SK-N-SH (cell line): ENCODE measurements at regions not wholly inside any gene's neighbourhood (a gene's known extent, or its start where the extent isn't known, plus 50 kb on each side); places are given as distances from the start of the nearest gene placed in this dataset.

Experiments
- CTCF ChIA-PET: fragments of 300-600, 350-600 bp; formaldehyde crosslinking; extraction: SDS; loops from one replicate; lab custom pipeline; 2021; lab: Yijun Ruan, JAX
- POLR2A ChIA-PET: fragments of 350-600 bp; sonication (Branson Sonifier 250); formaldehyde crosslinking; extraction: SDS; loops from one replicate; lab custom pipeline; 2020; ENCODE audit warnings: antibody characterized with exemption, inconsistent platforms; lab: Yijun Ruan, JAX
- DNase-seq: peaks from one replicate; pipeline ENCODE4 v3.0.0; 2012
- H2AFZ ChIP-seq: fragments of 200-600 bp; sonication (generic); 2 replicates; pipeline ENCODE4 v1.8.1; 2016; ENCODE audit warnings: antibody characterized with exemption, mild to moderate bottlenecking, low read depth
- H3F3A ChIP-seq: fragments of 200-600 bp; sonication (generic); replicated peaks from 2 replicates; pipeline ENCODE3; 2016; ENCODE audit warnings: antibody characterized with exemption, mild to moderate bottlenecking; ENCODE audit not compliant: insufficient read depth
- H3K27ac ChIP-seq, 2 experiments: fragments of 200-500 bp in 1 of 2; fragments of 200-600 bp in 1 of 2; sonication (Bioruptor generic) in 1 of 2; sonication (generic), shearing (Covaris generic) in 1 of 2; 2 replicates each; pipeline versions ENCODE4 v1.5.1 to v1.6.1; 2014 to 2016; ENCODE audit warnings: low read depth in 2 of 2, inconsistent platforms in 1 of 2, low read length in 1 of 2, mild to moderate bottlenecking in 1 of 2, mixed read lengths in 1 of 2
- H3K27me3 ChIP-seq: fragments of 200-600 bp; sonication (generic), shearing (Covaris generic); 2 replicates; pipeline ENCODE4 v1.6.1; 2016; ENCODE audit warnings: mixed run types; ENCODE audit not compliant: insufficient read depth
- H3K36me3 ChIP-seq, 2 experiments: fragments of 200-500 bp in 1 of 2; fragments of 200-600 bp in 1 of 2; sonication (Bioruptor generic) in 1 of 2; sonication (generic) in 1 of 2; replicated peaks in 1 of 2; 2 replicates each; pipeline versions ENCODE3 to v1.5.1; 2014 to 2016; ENCODE audit warnings: low read length in 1 of 2, mild to moderate bottlenecking in 1 of 2; ENCODE audit not compliant: insufficient read depth in 2 of 2, control insufficient read depth in 1 of 2
- H3K4me1 ChIP-seq, 2 experiments: fragments of 200-500 bp in 1 of 2; fragments of 200-600 bp in 1 of 2; sonication (Bioruptor generic) in 1 of 2; sonication (generic), shearing (Covaris generic) in 1 of 2; 2 replicates each; pipeline versions ENCODE4 v1.5.1 to v1.6.1; 2014 to 2016; ENCODE audit warnings: low read depth in 1 of 2, low read length in 1 of 2, mixed run types in 1 of 2; ENCODE audit not compliant: insufficient read depth in 2 of 2, control insufficient read depth in 1 of 2
- H3K4me2 ChIP-seq: fragments of 200-600 bp; sonication (generic), shearing (Covaris generic); 2 replicates; pipeline ENCODE4 v1.6.1; 2017; ENCODE audit warnings: mixed run types
- H3K4me3 ChIP-seq, 2 experiments: fragments of 200-500 bp in 1 of 2; fragments of 200-600 bp in 1 of 2; sonication (Bioruptor generic) in 1 of 2; sonication (generic), shearing (Covaris generic) in 1 of 2; 2 replicates each; pipeline versions ENCODE4 v1.5.1 to v1.8.1; 2014 to 2016; ENCODE audit warnings: low read depth in 2 of 2, inconsistent platforms in 1 of 2, low read length in 1 of 2, mild to moderate bottlenecking in 1 of 2, mixed read lengths in 1 of 2, moderate library complexity in 1 of 2
- H3K79me2 ChIP-seq: fragments of 200-600 bp; sonication (generic); 2 replicates; pipeline ENCODE4 v1.8.1; 2017; ENCODE audit warnings: mild to moderate bottlenecking; ENCODE audit not compliant: insufficient read depth
- H3K9ac ChIP-seq: fragments of 200-600 bp; sonication (generic); 2 replicates; pipeline ENCODE4 v1.6.1; 2017; ENCODE audit warnings: mixed run types
- H3K9me2 ChIP-seq: fragments of 200-600 bp; sonication (generic); 2 replicates; pipeline ENCODE4 v1.6.1; 2017; ENCODE audit warnings: mixed run types
- H3K9me3 ChIP-seq: fragments of 200-600 bp; sonication (generic); 2 replicates; pipeline ENCODE4 v1.6.1; 2017; ENCODE audit warnings: mixed run types, mild to moderate bottlenecking, moderate library complexity
- H4K20me1 ChIP-seq: fragments of 200-600 bp; sonication (generic); 2 replicates; pipeline ENCODE4 v1.6.1; 2017; ENCODE audit warnings: mild to moderate bottlenecking, mixed run types; ENCODE audit not compliant: insufficient read depth
- CHD2 ChIP-seq: fragments of 150-350 bp; IDR thresholded peaks from 2 replicates; pipeline ENCODE4 v1.6.1; 2018; ENCODE audit warnings: low read length; ENCODE audit not compliant: partially characterized antibody
- ELF1 ChIP-seq: IDR thresholded peaks from 2 replicates; pipeline ENCODE4 v1.4.0; 2012
- EP300 ChIP-seq, 2 experiments: IDR thresholded peaks; 2 replicates each; pipeline versions ENCODE4 v1.4.0 to v1.6.1; 2012; ENCODE audit warnings: borderline replicate concordance in 1 of 2, low read depth in 1 of 2, low read length in 1 of 2
- EZH2phosphoT487 ChIP-seq: fragments of 200-600 bp; sonication (generic); IDR thresholded peaks from 2 replicates; pipeline ENCODE4 v1.6.1; 2017; ENCODE audit warnings: low read depth, mixed run types, mild to moderate bottlenecking, antibody characterized with exemption, moderate library complexity, borderline replicate concordance
- JUND ChIP-seq: IDR thresholded peaks from 2 replicates; pipeline ENCODE4 v1.4.0; 2012
- MEF2A ChIP-seq: IDR thresholded peaks from 2 replicates; pipeline ENCODE4 v1.4.0; 2012; ENCODE audit warnings: low read depth, borderline replicate concordance
- MXI1 ChIP-seq: IDR thresholded peaks from 2 replicates; pipeline ENCODE4 v1.6.1; 2012; ENCODE audit warnings: mild to moderate bottlenecking, low read depth, low read length, improper control_type of control experiment
- NFIC ChIP-seq: IDR thresholded peaks from 2 replicates; pipeline ENCODE4 v1.4.0; 2012; ENCODE audit warnings: borderline replicate concordance
- RXRA ChIP-seq: IDR thresholded peaks from 2 replicates; pipeline ENCODE4 v1.4.0; 2012; ENCODE audit warnings: low read depth, mild to moderate bottlenecking, borderline replicate concordance
- TAF1 ChIP-seq: IDR thresholded peaks from 2 replicates; pipeline ENCODE4 v1.6.1; 2012; ENCODE audit warnings: low read depth, mild to moderate bottlenecking, low read length, moderate library complexity, borderline replicate concordance
- TCF12 ChIP-seq: IDR thresholded peaks from 2 replicates; pipeline ENCODE4 v1.4.0; 2012
- WGBS: methylation state at CpG from one replicate; pipeline ENCODE4 v1.1.6; 2017; ENCODE audit warnings: low lambda C conversion rate; 5-methylcytosine and 5-hydroxymethylcytosine counted together
- TF ChIP-seq, protein P1 (sequence below): fragments of 150-350 bp; IDR thresholded peaks from 2 replicates; pipeline ENCODE4 v1.6.1; 2017; ENCODE audit warnings: antibody characterized with exemption, low read length, low read depth, borderline replicate concordance

DNA sequence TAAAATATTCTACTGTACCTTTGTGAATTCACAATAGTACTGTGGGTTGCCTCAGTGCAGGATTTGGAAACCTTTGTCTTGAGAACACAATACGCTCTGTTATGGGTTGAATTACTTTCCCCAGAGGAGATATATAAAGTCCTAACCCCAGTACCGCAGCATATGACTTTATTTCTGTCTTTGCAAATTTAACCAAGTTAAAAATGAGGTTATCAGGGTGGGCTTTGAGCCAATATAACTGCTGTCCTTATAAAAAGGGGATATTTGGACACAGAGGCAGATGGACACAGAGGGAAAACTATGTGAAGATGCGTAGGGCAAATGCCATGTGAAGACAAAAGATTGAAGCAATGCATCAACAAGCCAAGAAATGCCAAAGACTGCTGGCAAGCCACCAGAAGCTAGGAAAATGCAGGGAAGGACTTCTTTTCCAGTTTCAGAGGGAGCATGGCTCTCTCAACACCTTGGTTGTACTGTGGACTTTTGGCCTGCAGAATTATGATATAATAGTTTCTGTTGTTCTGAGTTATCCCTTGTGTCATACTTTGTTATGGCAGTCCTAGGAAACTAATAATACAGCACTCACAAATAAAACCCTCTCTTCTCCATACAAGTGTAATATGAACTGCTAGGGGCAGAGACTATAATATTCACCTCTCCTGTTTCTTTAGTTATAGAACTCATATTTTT, 292.6 kb upstream of the SPTLC3 start:
- CTCF ChIA-PET, result no interaction called here

DNA sequence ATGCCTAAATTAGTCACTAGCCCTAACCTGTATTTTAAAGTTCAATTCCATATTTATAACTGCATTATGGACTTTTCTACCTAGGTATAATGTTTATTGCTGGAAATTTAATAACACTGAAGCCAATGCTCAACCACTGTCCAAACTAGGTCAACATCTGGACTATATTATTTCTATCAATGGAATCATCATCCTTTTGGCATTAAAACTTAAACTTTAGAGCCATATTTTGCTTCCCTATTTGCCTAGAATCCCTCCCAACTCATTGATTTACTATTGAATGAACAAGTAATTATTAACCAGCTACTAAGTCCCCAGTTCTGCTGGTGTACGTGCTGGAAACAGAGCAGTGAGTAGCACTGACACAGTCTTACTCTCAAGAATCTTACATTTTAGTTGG, 291.7 kb upstream of the SPTLC3 start:
- ChIA-PET POLR2A (no interaction called here), CTCF (no interaction called here)
- no peaks in the 10 kb centered on the region for H3K4me1 ChIP-seq
- no peaks in the 10 kb centered on the region for H3K79me2 ChIP-seq
- H3K9me2 ChIP-seq, result no peaks in the 10 kb centered on the region
- H2AFZ ChIP-seq, result no peak overlapping the region
- H3K9ac ChIP-seq, result no peak overlapping the region
- no peak for TF ChIP-seq JUND
- no peaks in the 10 kb centered on the region for H3F3A ChIP-seq
- no peaks in the 10 kb centered on the region for H3K27me3 ChIP-seq
- H3K4me2 ChIP-seq, result no peak overlapping the region
- H3K9me3 ChIP-seq, result no peaks in the 10 kb centered on the region; the same call in 1 of the 2 replicates
- 4% methylated on average over 1 of the region's 1 CpG for WGBS
- no peak overlapping the region for H3K4me3 ChIP-seq
- H3K27ac ChIP-seq, result no peak overlapping the region
- H3K36me3 ChIP-seq, result no peaks in the 10 kb centered on the region
- H4K20me1 ChIP-seq, result no peaks in the 10 kb centered on the region
- DNase-seq, result no peak

More for the DNA sequence above, 292.6 kb upstream of the SPTLC3 start:
- Histone ChIP-seq H3K4me1 (no peaks in the 10 kb centered on the region), H3K27me3 (no peaks in the 10 kb centered on the region), H4K20me1 (no peaks in the 10 kb centered on the region), H3K36me3 (no peaks in the 10 kb centered on the region), H3K4me3 (no peak overlapping the region), H3K9me2 (no peaks in the 10 kb centered on the region), H3F3A (no peaks in the 10 kb centered on the region), H3K79me2 (no peaks in the 10 kb centered on the region), H3K9ac (no peak overlapping the region), H3K9me3 (no peaks in the 10 kb centered on the region; the same call in 1 of the 2 replicates), H3K4me2 (no peak overlapping the region), H3K27ac (no peak overlapping the region), H2AFZ (no peak overlapping the region)
- 16% methylated on average over 3 of the region's 3 CpGs for WGBS
- POLR2A ChIA-PET, result no interaction called here
- no peak for DNase-seq
- no peak for TF ChIP-seq MXI1
- no peak for TF ChIP-seq TAF1
- no peak for TF ChIP-seq TCF12
- no peak for TF ChIP-seq EP300 (IDR thresholded peaks at IDR 0.05; ENCODE audit: borderline replicate concordance in 1 of 2, low read depth in 1 of 2, low read length in 1 of 2)
- TF ChIP-seq EZH2phosphoT487, result no peak
- no peak for TF ChIP-seq RXRA

DNA sequence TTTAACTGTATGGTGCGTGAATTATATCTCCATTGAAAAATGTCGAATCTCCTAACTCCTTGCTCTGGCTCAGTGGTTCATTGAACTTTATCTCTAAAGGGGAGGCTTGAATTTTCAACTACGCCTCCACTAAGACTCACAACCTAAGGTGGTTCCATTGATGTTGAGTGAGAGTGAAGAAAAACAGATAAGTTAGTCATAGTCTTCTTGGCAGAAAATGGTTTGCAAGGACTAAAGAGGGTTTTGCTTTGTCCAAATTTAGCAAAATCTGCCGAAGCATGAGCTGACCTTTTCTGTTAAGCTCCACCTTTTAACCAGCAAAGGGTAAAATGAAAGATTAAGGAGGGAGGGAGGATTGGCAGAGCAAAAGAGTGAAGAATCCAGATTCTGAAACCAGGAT, 290.2 kb upstream of the SPTLC3 start:
- ChIA-PET POLR2A (no interaction called here), CTCF (no interaction called here)
- no peak overlapping the region for H3K27ac ChIP-seq
- H3K9ac ChIP-seq, result no peak overlapping the region
- H3K79me2 ChIP-seq, result no peaks in the 10 kb centered on the region
- H3K4me1 ChIP-seq, result no peaks in the 10 kb centered on the region
- 20% methylated on average over 4 of the region's 4 CpGs for WGBS
- no peak overlapping the region for H3K4me2 ChIP-seq
- TF ChIP-seq EZH2phosphoT487 (no peak), NFIC (no peak), ELF1 (no peak), CHD2 (no peak), MEF2A (no peak)
- TF ChIP-seq, protein P1, sequence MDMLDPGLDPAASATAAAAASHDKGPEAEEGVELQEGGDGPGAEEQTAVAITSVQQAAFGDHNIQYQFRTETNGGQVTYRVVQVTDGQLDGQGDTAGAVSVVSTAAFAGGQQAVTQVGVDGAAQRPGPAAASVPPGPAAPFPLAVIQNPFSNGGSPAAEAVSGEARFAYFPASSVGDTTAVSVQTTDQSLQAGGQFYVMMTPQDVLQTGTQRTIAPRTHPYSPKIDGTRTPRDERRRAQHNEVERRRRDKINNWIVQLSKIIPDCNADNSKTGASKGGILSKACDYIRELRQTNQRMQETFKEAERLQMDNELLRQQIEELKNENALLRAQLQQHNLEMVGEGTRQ, result no peak
- H3K27me3 ChIP-seq, result no peaks in the 10 kb centered on the region
- no peak overlapping the region for H3K4me3 ChIP-seq
- no peaks in the 10 kb centered on the region for H4K20me1 ChIP-seq
- no peaks in the 10 kb centered on the region; the same call in 1 of the 2 replicates for H3K9me3 ChIP-seq
- no peaks in the 10 kb centered on the region for H3K36me3 ChIP-seq
- no peak overlapping the region for H2AFZ ChIP-seq
- no peaks in the 10 kb centered on the region for H3K9me2 ChIP-seq
- no peaks in the 10 kb centered on the region for H3F3A ChIP-seq
- no peak for DNase-seq
